ENCODE measurements at regions not wholly inside any gene's neighbourhood (a gene's known extent, or its start where the extent isn't known, plus 50 kb on each side); places are given as distances from the start of the nearest gene placed in this dataset.

DNA sequence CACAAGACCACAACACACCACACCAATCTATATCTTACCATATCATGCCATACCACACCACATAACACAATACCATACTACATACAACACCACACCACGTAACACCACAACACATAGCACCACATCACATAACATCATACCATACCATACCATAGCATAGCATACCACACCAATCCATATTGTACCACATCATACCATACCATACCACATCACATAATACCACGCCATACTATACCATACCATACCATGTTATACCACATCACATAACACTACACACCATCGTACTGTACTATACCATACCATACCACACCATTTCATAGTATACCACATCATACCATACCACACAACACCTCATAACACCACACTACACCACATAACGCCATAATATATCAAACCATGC is 335.2 kb upstream of the VWC2 start:
- no peak for TF ChIP-seq CTCF (IDR thresholded peaks at IDR 0.05)
- no peak for TF ChIP-seq ZFX (IDR thresholded peaks at IDR 0.05; ENCODE audit: borderline replicate concordance)

Measured in 22Rv1 (cell line).